SH-SY5Y (cell line): ENCODE measurements at regions not wholly inside any gene's neighbourhood (a gene's known extent, or its start where the extent isn't known, plus 50 kb on each side); places are given as distances from the start of the nearest gene placed in this dataset.

Source experiments
- GATA2 ChIP-seq: IDR thresholded peaks from 2 replicates; pipeline ENCODE4 v1.6.1; 2011; ENCODE audit warnings: mild to moderate bottlenecking, low read depth, low read length
- GATA3 ChIP-seq: IDR thresholded peaks from 2 replicates; pipeline ENCODE4 v1.6.1; 2011; ENCODE audit warnings: low read depth, mild to moderate bottlenecking, low read length, moderate library complexity

GRCh38 chr10:33809732-33810131, 475.3 kb upstream of the NRP1 start:
- TF ChIP-seq GATA3 = no peak
- TF ChIP-seq GATA2 = no peak
